Left ventricle myocardium inferior (tissue), 1 donor: ENCODE measurements at regions not wholly inside any gene's neighbourhood (a gene's known extent, or its start where the extent isn't known, plus 50 kb on each side); places are given as distances from the start of the nearest gene placed in this dataset.

Experiments used
- DNase-seq: peaks from one replicate; pipeline ENCODE4 v3.0.0-alpha.2; 2020
- H3K27ac ChIP-seq: fragments of 200-600 bp; replicated peaks from 2 replicates; pipeline ENCODE4 v1.8.0; 2021
- H3K27me3 ChIP-seq: fragments of 200-600 bp; 2 replicates; pipeline ENCODE4 v1.8.0; 2021; ENCODE audit warnings: low read depth
- H3K36me3 ChIP-seq: fragments of 200-600 bp; 2 replicates; pipeline ENCODE4 v1.8.0; 2021
- H3K4me1 ChIP-seq: fragments of 200-600 bp; 2 replicates; pipeline ENCODE4 v1.8.0; 2021
- H3K4me3 ChIP-seq: fragments of 200-600 bp; 2 replicates; pipeline ENCODE4 v1.8.0; 2021; ENCODE audit warnings: mild to moderate bottlenecking, moderate library complexity
- H3K9me3 ChIP-seq: fragments of 200-600 bp; replicated peaks from 2 replicates; pipeline ENCODE4 v1.8.0; 2021
- intact Hi-C: fragments of 100-400 bp; cut with micrococcal nuclease; formaldehyde crosslinking; loops from one replicate; pipeline ENCODE4 v1.11.0; 2022
- TF ChIP-seq, protein P1 (sequence below): fragments of 200-600 bp; IDR thresholded peaks from 2 replicates; pipeline ENCODE4 v1.8.0; 2021; ENCODE audit warnings: antibody characterized with exemption, mild to moderate bottlenecking, borderline replicate concordance
- donor health status: DM: no; HTN: yes; CAD: no; lungs with severe emphysema.

DNA sequence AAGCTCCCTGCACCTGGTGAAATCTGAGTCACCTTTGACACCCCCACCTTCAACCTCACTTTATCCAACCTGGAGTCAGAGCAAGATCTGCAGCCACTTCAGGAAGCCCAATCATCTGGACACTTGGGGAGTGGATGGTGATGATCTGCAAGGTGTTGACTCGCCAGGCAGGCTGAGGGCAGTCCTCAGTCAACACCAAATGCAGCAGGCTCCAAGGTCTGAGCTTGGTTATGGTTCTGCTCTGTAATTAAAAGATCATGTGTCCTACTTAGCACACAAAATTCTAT lies 446.9 kb downstream of the BRD1 start:
- intact Hi-C loops, result no loop called here
- no peak for DNase-seq
- Histone ChIP-seq H3K27ac (no peak overlapping the region), H3K4me1 (no peaks in the 10 kb centered on the region), H3K27me3 (peaks cover 70% of the 10 kb centered on the region), H3K36me3 (no peaks in the 10 kb centered on the region), H3K9me3 (no peaks in the 10 kb centered on the region), H3K4me3 (no peak overlapping the region)
- TF ChIP-seq, protein P1, sequence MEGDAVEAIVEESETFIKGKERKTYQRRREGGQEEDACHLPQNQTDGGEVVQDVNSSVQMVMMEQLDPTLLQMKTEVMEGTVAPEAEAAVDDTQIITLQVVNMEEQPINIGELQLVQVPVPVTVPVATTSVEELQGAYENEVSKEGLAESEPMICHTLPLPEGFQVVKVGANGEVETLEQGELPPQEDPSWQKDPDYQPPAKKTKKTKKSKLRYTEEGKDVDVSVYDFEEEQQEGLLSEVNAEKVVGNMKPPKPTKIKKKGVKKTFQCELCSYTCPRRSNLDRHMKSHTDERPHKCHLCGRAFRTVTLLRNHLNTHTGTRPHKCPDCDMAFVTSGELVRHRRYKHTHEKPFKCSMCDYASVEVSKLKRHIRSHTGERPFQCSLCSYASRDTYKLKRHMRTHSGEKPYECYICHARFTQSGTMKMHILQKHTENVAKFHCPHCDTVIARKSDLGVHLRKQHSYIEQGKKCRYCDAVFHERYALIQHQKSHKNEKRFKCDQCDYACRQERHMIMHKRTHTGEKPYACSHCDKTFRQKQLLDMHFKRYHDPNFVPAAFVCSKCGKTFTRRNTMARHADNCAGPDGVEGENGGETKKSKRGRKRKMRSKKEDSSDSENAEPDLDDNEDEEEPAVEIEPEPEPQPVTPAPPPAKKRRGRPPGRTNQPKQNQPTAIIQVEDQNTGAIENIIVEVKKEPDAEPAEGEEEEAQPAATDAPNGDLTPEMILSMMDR, result no peak

DNA sequence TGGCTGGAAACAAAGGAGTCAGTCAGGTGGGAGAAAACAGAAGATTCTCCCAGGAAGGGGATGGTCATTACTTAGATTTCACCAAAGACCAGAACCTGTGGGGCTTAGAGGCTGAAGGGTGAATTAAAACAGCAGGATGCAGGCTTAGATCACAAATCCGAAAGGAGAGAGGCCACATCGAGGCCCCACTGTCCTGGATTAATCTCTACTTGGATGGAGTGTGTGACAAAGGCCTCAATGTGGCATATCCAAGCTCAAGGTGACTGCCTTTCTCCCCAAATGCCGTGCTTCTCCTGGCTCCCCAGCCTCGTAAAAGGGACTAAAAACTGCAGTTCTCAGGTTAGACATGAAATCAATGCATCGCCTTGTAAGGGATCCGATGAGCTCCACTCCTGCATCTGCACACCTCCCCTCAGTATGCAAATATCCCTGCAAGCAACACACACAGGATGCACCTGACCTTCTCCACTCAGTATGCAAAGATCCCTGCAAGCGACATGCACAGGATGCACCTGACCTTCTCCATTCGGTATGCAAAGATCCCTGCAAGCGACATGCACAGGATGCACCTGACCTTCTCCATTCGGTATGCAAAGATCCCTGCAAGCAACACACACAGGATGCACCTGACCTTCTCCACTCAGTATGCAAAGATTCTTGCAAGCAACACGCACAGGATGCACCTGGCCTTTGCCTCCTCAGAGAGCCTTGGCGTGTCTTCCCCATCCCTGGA lies 447.4 kb downstream of the BRD1 start:
- TF ChIP-seq, protein P1, result no peak
- no peak overlapping the region for H3K4me3 ChIP-seq
- H3K27ac ChIP-seq, result no peak overlapping the region
- no peaks in the 10 kb centered on the region for H3K36me3 ChIP-seq
- DNase-seq, result no peak
- H3K9me3 ChIP-seq, result no peaks in the 10 kb centered on the region
- no peaks in the 10 kb centered on the region for H3K4me1 ChIP-seq
- intact Hi-C loops, result no loop called here
- H3K27me3 ChIP-seq, result peaks cover 74% of the 10 kb centered on the region

DNA sequence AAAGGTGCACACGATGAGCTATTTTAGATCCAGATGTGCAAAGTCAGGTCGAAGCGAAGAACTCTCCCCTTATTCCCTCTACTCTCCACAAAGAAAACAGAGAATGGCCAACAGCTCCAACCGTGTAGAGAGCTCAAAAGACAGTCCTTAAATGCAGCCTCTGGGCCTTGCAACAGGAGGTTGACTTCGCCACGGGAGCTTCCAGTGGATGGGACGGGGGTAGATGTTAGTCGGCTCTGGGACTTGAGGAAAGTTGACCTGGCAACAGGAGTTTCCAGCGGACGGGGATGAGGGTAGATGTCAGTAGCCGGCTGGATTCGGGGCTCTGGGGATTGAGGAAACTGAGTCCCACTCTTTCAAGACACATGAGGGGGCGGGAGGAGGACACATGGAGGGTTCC lies 450.4 kb downstream of the BRD1 start:
- intact Hi-C loops, result no loop called here
- no peak overlapping the region for H3K4me3 ChIP-seq
- no peaks in the 10 kb centered on the region for H3K4me1 ChIP-seq
- TF ChIP-seq, protein P1, result no peak
- H3K27me3 ChIP-seq, result peaks cover 84% of the 10 kb centered on the region
- no peaks in the 10 kb centered on the region for H3K36me3 ChIP-seq
- H3K9me3 ChIP-seq, result no peaks in the 10 kb centered on the region
- DNase-seq, result no peak
- H3K27ac ChIP-seq, result no peak overlapping the region

- TF ChIP-seq, protein P1, result no peak
- no peak for DNase-seq
These were observed 453.9 kb downstream of the BRD1 start for GRCh38 chr22:49373801-49374226.

DNA sequence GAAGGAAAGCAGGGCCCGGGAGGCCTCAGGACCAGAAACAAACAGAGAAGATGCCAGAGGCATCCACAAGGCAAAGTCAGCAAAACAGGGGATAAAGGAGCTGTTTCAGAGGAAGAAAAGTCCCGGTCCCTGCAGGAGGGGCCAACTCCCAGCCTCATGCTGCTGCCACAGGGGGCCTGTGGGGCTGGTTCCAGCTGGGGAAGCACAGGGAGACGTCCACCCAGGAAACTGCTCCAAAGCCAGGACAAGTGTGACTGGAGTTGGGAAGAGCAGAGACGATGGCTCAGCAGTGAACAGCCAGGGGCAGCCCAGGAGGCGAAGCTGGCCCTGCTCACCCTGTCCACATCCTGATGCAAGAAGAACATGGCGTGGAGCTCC lies 454.4 kb downstream of the BRD1 start:
- no peaks in the 10 kb centered on the region for H3K36me3 ChIP-seq
- H3K27me3 ChIP-seq, result peaks cover 83% of the 10 kb centered on the region
- H3K4me1 ChIP-seq, result no peaks in the 10 kb centered on the region
- H3K27ac ChIP-seq, result no peak overlapping the region
- no peak for DNase-seq
- intact Hi-C loops, result no loop called here
- TF ChIP-seq, protein P1, result no peak
- no peaks in the 10 kb centered on the region for H3K9me3 ChIP-seq
- no peak overlapping the region for H3K4me3 ChIP-seq

More at GRCh38 chr22:49373801-49374226, 453.9 kb downstream of the BRD1 start:
- Histone ChIP-seq H3K4me3 (no peak overlapping the region), H3K27me3 (peaks cover 83% of the 10 kb centered on the region), H3K36me3 (no peaks in the 10 kb centered on the region), H3K9me3 (no peaks in the 10 kb centered on the region), H3K4me1 (no peaks in the 10 kb centered on the region), H3K27ac (no peak overlapping the region)
- intact Hi-C loops, result no loop called here
